ENCODE measurements at regions not wholly inside any gene's neighbourhood (a gene's known extent, or its start where the extent isn't known, plus 50 kb on each side); places are given as distances from the start of the nearest gene placed in this dataset.

DNA sequence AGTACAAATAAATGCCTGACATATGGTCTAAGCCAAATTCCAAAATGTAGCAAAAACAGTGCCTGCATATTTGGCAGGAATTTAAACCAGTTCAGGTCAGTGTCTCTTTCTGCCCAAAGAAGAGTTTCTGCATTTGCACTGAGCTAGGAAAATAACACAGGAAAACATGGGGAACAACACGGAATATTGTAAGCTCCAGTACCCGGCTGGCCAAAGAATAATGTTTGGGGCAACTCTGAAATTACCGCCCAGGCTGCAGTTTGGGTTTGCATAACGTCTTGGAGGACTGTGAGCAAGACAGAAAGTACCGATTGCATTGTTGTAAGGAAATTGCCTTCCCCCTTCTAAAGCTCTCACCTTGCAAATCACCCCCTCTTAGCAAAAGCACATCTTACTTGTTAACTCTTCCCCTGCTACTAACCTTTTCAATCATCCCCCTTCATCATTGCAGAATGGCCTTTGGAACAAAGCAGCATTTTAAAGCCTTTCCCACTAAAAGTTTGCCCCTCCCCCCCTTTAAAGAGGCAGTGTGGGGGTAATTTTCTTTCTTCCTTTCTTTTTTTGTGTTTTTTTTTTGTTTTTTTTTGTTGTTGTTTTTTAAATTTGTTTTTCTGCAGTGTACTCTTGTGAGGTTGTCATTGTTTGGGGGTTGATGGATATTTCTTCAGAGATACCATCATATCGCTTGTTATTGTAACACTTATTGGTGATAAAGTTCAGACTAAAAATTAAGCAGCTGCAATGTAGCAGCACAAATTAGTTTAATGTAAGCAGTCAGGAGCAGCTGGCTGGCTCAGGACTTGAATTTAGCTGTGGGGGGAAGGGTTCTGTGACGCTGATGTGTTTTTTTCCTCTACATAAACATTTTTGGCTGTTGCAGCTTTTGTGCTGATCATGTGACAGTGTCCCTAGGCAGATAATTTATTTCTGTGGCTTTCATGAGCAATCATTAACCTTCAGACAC is 100.0 kb upstream of the CITED2 start (continued):
- TF ChIP-seq, protein P1, sequence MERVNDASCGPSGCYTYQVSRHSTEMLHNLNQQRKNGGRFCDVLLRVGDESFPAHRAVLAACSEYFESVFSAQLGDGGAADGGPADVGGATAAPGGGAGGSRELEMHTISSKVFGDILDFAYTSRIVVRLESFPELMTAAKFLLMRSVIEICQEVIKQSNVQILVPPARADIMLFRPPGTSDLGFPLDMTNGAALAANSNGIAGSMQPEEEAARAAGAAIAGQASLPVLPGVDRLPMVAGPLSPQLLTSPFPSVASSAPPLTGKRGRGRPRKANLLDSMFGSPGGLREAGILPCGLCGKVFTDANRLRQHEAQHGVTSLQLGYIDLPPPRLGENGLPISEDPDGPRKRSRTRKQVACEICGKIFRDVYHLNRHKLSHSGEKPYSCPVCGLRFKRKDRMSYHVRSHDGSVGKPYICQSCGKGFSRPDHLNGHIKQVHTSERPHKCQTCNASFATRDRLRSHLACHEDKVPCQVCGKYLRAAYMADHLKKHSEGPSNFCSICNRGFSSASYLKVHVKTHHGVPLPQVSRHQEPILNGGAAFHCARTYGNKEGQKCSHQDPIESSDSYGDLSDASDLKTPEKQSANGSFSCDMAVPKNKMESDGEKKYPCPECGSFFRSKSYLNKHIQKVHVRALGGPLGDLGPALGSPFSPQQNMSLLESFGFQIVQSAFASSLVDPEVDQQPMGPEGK (CRISPR knock-in tag; IDR thresholded peaks at IDR 0.05; ENCODE audit: borderline replicate concordance): no peak
- TF ChIP-seq RAD51 (IDR thresholded peaks at IDR 0.05; ENCODE audit: borderline replicate concordance, low read depth) (peak; percentile 75; the same call in 1 of the 2 replicates), ZNF212 (CRISPR knock-in tag; IDR thresholded peaks at IDR 0.05) (no peak), EZH2 (IDR thresholded peaks at IDR 0.05; ENCODE audit: borderline replicate concordance, low read depth, low read length) (no peak), FOXK2 (conservative IDR thresholded peaks at IDR 0.05 in 1 of 2, IDR thresholded peaks at IDR 0.05 in 1 of 2; ENCODE audit: low read depth in 2 of 2) (peak; percentile 40 to 76; a peak in 3 of 4 replicates), SAP30 (IDR thresholded peaks at IDR 0.05; ENCODE audit: borderline replicate concordance, insufficient read depth, low read depth, low read length, poor library complexity, severe bottlenecking) (no peak), ZNF780A (CRISPR knock-in tag; IDR thresholded peaks at IDR 0.05) (no peak), CSDE1 (IDR thresholded peaks at IDR 0.05) (no peak), CEBPG (CRISPR knock-in tag; IDR thresholded peaks at IDR 0.05) (no peak), CEBPG (tag; conservative IDR thresholded peaks at IDR 0.05 in 1 of 2, IDR thresholded peaks at IDR 0.05 in 1 of 2) (0 out of 4 replicates have a peak, but pooled peaks of 1 of the 2 experiments have one; percentile 5), MEF2D (tag; conservative IDR thresholded peaks at IDR 0.05; ENCODE audit: low read depth) (no peak), ELF2 (CRISPR knock-in tag; IDR thresholded peaks at IDR 0.05) (no peak), KLF10 (CRISPR knock-in tag; IDR thresholded peaks at IDR 0.05) (no peak)
- TF ChIP-seq, protein P2, sequence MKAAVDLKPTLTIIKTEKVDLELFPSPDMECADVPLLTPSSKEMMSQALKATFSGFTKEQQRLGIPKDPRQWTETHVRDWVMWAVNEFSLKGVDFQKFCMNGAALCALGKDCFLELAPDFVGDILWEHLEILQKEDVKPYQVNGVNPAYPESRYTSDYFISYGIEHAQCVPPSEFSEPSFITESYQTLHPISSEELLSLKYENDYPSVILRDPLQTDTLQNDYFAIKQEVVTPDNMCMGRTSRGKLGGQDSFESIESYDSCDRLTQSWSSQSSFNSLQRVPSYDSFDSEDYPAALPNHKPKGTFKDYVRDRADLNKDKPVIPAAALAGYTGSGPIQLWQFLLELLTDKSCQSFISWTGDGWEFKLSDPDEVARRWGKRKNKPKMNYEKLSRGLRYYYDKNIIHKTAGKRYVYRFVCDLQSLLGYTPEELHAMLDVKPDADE (conservative IDR thresholded peaks at IDR 0.05; ENCODE audit: control insufficient read depth, low read depth, low read length): no peak
- TF ChIP-seq, protein P3, sequence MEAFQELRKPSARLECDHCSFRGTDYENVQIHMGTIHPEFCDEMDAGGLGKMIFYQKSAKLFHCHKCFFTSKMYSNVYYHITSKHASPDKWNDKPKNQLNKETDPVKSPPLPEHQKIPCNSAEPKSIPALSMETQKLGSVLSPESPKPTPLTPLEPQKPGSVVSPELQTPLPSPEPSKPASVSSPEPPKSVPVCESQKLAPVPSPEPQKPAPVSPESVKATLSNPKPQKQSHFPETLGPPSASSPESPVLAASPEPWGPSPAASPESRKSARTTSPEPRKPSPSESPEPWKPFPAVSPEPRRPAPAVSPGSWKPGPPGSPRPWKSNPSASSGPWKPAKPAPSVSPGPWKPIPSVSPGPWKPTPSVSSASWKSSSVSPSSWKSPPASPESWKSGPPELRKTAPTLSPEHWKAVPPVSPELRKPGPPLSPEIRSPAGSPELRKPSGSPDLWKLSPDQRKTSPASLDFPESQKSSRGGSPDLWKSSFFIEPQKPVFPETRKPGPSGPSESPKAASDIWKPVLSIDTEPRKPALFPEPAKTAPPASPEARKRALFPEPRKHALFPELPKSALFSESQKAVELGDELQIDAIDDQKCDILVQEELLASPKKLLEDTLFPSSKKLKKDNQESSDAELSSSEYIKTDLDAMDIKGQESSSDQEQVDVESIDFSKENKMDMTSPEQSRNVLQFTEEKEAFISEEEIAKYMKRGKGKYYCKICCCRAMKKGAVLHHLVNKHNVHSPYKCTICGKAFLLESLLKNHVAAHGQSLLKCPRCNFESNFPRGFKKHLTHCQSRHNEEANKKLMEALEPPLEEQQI (IDR thresholded peaks at IDR 0.05): no peak
- TF ChIP-seq, protein P4, sequence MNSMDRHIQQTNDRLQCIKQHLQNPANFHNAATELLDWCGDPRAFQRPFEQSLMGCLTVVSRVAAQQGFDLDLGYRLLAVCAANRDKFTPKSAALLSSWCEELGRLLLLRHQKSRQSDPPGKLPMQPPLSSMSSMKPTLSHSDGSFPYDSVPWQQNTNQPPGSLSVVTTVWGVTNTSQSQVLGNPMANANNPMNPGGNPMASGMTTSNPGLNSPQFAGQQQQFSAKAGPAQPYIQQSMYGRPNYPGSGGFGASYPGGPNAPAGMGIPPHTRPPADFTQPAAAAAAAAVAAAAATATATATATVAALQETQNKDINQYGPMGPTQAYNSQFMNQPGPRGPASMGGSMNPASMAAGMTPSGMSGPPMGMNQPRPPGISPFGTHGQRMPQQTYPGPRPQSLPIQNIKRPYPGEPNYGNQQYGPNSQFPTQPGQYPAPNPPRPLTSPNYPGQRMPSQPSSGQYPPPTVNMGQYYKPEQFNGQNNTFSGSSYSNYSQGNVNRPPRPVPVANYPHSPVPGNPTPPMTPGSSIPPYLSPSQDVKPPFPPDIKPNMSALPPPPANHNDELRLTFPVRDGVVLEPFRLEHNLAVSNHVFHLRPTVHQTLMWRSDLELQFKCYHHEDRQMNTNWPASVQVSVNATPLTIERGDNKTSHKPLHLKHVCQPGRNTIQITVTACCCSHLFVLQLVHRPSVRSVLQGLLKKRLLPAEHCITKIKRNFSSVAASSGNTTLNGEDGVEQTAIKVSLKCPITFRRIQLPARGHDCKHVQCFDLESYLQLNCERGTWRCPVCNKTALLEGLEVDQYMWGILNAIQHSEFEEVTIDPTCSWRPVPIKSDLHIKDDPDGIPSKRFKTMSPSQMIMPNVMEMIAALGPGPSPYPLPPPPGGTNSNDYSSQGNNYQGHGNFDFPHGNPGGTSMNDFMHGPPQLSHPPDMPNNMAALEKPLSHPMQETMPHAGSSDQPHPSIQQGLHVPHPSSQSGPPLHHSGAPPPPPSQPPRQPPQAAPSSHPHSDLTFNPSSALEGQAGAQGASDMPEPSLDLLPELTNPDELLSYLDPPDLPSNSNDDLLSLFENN (IDR thresholded peaks at IDR 0.05; ENCODE audit: low read depth in 2 of 2, low read length in 2 of 2): 0 out of 4 replicates have a peak, but pooled peaks of 1 of the 2 experiments have one; percentile 21

All from K562 (cell line).